ENCODE measurements at regions not wholly inside any gene's neighbourhood (a gene's known extent, or its start where the extent isn't known, plus 50 kb on each side); places are given as distances from the start of the nearest gene placed in this dataset.

DNA sequence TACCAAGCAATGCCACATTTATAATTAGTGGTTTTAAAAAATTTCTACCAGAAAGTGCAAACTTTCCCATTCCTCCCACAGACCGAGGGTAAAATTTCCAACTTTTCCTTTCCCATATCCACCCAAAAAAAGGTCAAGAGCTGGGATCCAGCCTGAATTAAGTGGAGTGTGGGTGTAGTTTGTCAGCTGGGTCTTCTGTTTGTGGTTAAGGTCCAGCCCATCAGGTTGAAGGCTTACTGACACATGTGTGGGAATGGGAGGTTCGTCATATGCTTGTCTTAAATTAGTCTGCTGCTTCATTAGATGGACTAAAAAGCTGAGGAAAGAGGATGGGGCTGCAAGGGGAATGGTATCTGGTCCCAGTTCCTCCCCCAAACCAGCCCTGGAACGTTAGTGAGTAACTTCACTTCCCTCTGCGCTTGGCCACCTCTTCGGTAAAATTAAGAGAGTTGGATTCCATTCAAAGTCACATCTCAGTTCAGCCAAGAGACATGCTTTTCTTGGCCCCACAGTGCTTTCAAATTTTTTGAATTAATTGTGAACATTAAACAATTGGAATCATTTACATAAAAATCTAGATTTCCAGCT is 59.0 kb upstream of the PLCL2 start:
- H3K27me3 ChIP-seq = no peaks in the 10 kb centered on the region
- no peak for TF ChIP-seq CTCF (IDR thresholded peaks at IDR 0.05)
- no peaks in the 10 kb centered on the region for H3K36me3 ChIP-seq
- peaks cover 0 to 8% of the 10 kb centered on the region in 2 donors for H3K4me1 ChIP-seq
- intact Hi-C loops (cut with DNase I) = no loop called here
- no peak for DNase-seq (ENCODE audit: low spot score in 2 of 2)
- H3K4me3 ChIP-seq = peak overlapping the region in 1 of 2 donors; percentile 7
- H3K9me3 ChIP-seq = no peaks in the 10 kb centered on the region
- peak overlapping the region in 1 of 2 donors; percentile 19 for H3K27ac ChIP-seq

DNA sequence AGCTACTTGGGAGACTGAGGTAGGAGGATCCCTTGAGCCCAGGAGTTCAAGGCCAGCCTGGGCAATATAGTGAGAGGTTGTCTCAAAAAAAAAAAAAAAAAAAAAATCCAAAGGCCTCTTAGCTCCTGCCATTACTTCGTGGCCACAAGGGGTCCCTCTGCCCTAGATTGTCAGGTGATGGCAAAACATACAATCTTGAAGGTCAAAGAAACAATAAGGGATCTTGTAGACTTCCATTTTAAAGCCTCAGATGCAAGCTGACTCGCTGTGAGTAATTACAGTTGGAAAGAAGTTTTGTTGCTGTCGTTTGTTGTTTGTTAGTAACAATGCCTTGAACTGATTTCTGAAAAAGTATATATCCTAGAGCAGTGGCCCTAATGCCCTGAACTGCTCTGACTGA is 55.9 kb upstream of the PLCL2 start:
- H3K27ac ChIP-seq = no peak overlapping the region
- H3K36me3 ChIP-seq = no peaks in the 10 kb centered on the region
- H3K27me3 ChIP-seq = no peaks in the 10 kb centered on the region
- intact Hi-C loops (cut with DNase I) = no loop called here
- H3K4me3 ChIP-seq = no peak overlapping the region
- peaks cover 0 to 8% of the 10 kb centered on the region in 2 donors for H3K4me1 ChIP-seq
- no peaks in the 10 kb centered on the region for H3K9me3 ChIP-seq
- DNase-seq (ENCODE audit: low spot score in 2 of 2) = no peak
- TF ChIP-seq CTCF (IDR thresholded peaks at IDR 0.05) = peak in 1 of 3 experiments; percentile 13

DNA sequence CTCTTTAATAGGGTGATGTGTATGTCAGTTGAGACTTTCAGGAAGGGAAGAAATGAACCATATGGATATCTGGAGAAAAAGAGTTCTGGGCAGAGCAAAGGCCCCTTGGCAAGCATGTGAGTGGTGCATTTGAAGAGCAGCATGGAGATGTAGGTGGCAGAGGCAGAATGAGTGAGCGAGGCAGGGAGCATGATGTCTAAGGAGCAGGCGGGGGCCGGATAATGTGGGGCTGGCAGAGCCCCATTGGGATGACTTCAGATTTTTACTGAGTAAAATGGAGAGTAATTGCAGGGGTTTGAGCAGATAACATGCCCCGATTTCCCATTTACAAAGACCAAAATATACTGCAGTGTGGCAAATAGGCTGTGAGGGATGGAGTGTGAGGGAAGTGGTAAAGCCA is 52.9 kb upstream of the PLCL2 start:
- Histone ChIP-seq H3K9me3 (no peaks in the 10 kb centered on the region), H3K27me3 (no peaks in the 10 kb centered on the region), H3K4me1 (no peaks in the 10 kb centered on the region), H3K4me3 (no peak overlapping the region), H3K27ac (no peak overlapping the region), H3K36me3 (no peaks in the 10 kb centered on the region)
- intact Hi-C loops (cut with DNase I) = no loop called here
- no peak for TF ChIP-seq CTCF (IDR thresholded peaks at IDR 0.05)
- no peak for DNase-seq (ENCODE audit: low spot score in 2 of 2)

- no peak for DNase-seq (ENCODE audit: low spot score in 2 of 2)
- H3K27me3 ChIP-seq = no peaks in the 10 kb centered on the region
- H3K4me3 ChIP-seq = no peak overlapping the region
- H3K36me3 ChIP-seq = no peaks in the 10 kb centered on the region
- intact Hi-C loops (cut with DNase I) = no loop called here
- H3K9me3 ChIP-seq = no peaks in the 10 kb centered on the region
- no peaks in the 10 kb centered on the region for H3K4me1 ChIP-seq
- H3K27ac ChIP-seq = no peak overlapping the region
- no peak for TF ChIP-seq CTCF (IDR thresholded peaks at IDR 0.05)
Observed at GRCh38 chr3:16834214-16834613, 50.5 kb upstream of the PLCL2 start.

DNA sequence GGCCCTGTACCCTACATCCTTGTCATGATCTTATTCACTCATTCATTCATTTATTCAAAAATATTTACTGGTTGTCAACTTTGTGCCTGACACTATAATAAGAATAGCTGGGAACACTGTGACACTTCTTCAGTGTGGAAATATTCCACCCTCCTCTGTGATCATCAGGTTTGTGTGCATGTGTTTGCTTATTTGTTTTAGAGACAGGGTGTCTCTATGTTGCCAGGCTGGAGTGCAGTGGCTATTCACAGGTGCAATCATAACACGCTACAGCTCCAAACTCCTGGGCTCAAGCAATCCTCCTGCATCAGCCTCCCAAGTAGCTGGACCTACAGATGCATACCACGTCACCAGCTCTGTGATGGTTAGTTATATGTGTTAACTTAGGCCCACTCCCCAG is 50.0 kb upstream of the PLCL2 start:
- no peaks in the 10 kb centered on the region for H3K4me1 ChIP-seq
- no peaks in the 10 kb centered on the region for H3K36me3 ChIP-seq
- intact Hi-C loops (cut with DNase I) = no loop called here
- H3K9me3 ChIP-seq = no peaks in the 10 kb centered on the region
- no peak overlapping the region for H3K27ac ChIP-seq
- TF ChIP-seq CTCF (IDR thresholded peaks at IDR 0.05) = no peak
- no peaks in the 10 kb centered on the region for H3K27me3 ChIP-seq
- no peak overlapping the region for H3K4me3 ChIP-seq
- no peak for DNase-seq (ENCODE audit: low spot score in 2 of 2)
